ENCODE measurements at regions not wholly inside any gene's neighbourhood (a gene's known extent, or its start where the extent isn't known, plus 50 kb on each side); places are given as distances from the start of the nearest gene placed in this dataset.

- Histone ChIP-seq H3K4me2 (ENCODE audit: low read length) (no peak overlapping the region), H3K36me3 (ENCODE audit: low read depth, low read length) (no peaks in the 10 kb centered on the region), H3K79me2 (ENCODE audit: low read length) (no peaks in the 10 kb centered on the region), H2AFZ (ENCODE audit: low read length) (no peak overlapping the region), H3K27ac (ENCODE audit: low read length) (no peak overlapping the region), H3K4me3 (ENCODE audit: low read length) (no peak overlapping the region), H3K4me1 (ENCODE audit: insufficient read depth, low read length) (no peaks in the 10 kb centered on the region), H3K27me3 (ENCODE audit: low read length) (no peaks in the 10 kb centered on the region), H3K9ac (ENCODE audit: low read length) (no peak overlapping the region), H4K20me1 (ENCODE audit: low read length) (no peaks in the 10 kb centered on the region), H3F3A (ENCODE audit: low read length, unreplicated experiment) (no peaks in the 10 kb centered on the region), H3K9me2 (replicated peaks; ENCODE audit: low read length) (no peaks in the 10 kb centered on the region), H3K9me3 (ENCODE audit: low read length) (no peaks in the 10 kb centered on the region)
- no peak for DNase-seq
- TF ChIP-seq CTCF (conservative IDR thresholded peaks at IDR 0.05; ENCODE audit: low read depth, low read length), result no peak
- TF ChIP-seq EZH2 (IDR thresholded peaks at IDR 0.05; ENCODE audit: low read length, unreplicated experiment), result no peak
- TF ChIP-seq EZH2phosphoT487 (IDR thresholded peaks at IDR 0.05; ENCODE audit: borderline replicate concordance, low read length), result no peak
- ATAC-seq, result no peak
- intact Hi-C loops (cut with micrococcal nuclease), result no loop called here
- BruUV-seq (replicated peaks), result no TSS peak
- POLR2A ChIA-PET (ENCODE audit: unreplicated experiment), result no interaction called here
- CTCF ChIA-PET, result no interaction called here
These were observed 239.3 kb downstream of the GRIA2 start for GRCh38 chr4:157459785-157460184.

- BruUV-seq (replicated peaks), result no TSS peak
- Histone ChIP-seq H3K79me2 (ENCODE audit: low read length) (no peaks in the 10 kb centered on the region), H3K27me3 (ENCODE audit: low read length) (no peaks in the 10 kb centered on the region; the same call in 1 of the 2 replicates), H3K4me2 (ENCODE audit: low read length) (no peak overlapping the region), H3F3A (ENCODE audit: low read length, unreplicated experiment) (no peaks in the 10 kb centered on the region), H2AFZ (ENCODE audit: low read length) (no peak overlapping the region), H3K9me2 (replicated peaks; ENCODE audit: low read length) (no peaks in the 10 kb centered on the region), H3K27ac (ENCODE audit: low read length) (no peak overlapping the region), H3K4me3 (ENCODE audit: low read length) (no peak overlapping the region), H3K4me1 (ENCODE audit: insufficient read depth, low read length) (no peaks in the 10 kb centered on the region), H3K9me3 (ENCODE audit: low read length) (no peaks in the 10 kb centered on the region), H3K9ac (ENCODE audit: low read length) (no peak overlapping the region), H4K20me1 (ENCODE audit: low read length) (no peaks in the 10 kb centered on the region), H3K36me3 (ENCODE audit: low read depth, low read length) (no peaks in the 10 kb centered on the region)
- peak; percentile 18 for DNase-seq
- no peak for TF ChIP-seq EZH2phosphoT487 (IDR thresholded peaks at IDR 0.05; ENCODE audit: borderline replicate concordance, low read length)
- TF ChIP-seq EZH2 (IDR thresholded peaks at IDR 0.05; ENCODE audit: low read length, unreplicated experiment), result no peak
- TF ChIP-seq CTCF (conservative IDR thresholded peaks at IDR 0.05; ENCODE audit: low read depth, low read length), result no peak
- intact Hi-C loops (cut with micrococcal nuclease), result loop anchor here (10.0 kb wide), 1 partner anchor 212 kb away; no protein-coding TSS in a partner anchor
- ChIA-PET POLR2A (ENCODE audit: unreplicated experiment) (no interaction called here), CTCF (no interaction called here)
- ATAC-seq, result peak; percentile 62
These were observed 226.7 kb downstream of the GRIA2 start for GRCh38 chr4:157447195-157447594.

GRCh38 chr4:157444014-157444413 is 223.5 kb downstream of the GRIA2 start:
- ATAC-seq (no peak), DNase-seq (no peak)
- Histone ChIP-seq H3K9ac (ENCODE audit: low read length) (no peak overlapping the region), H3K9me2 (replicated peaks; ENCODE audit: low read length) (no peaks in the 10 kb centered on the region), H3K4me3 (ENCODE audit: low read length) (no peak overlapping the region), H3F3A (ENCODE audit: low read length, unreplicated experiment) (no peaks in the 10 kb centered on the region), H2AFZ (ENCODE audit: low read length) (no peak overlapping the region), H3K4me1 (ENCODE audit: insufficient read depth, low read length) (no peaks in the 10 kb centered on the region), H3K27ac (ENCODE audit: low read length) (no peak overlapping the region), H4K20me1 (ENCODE audit: low read length) (no peaks in the 10 kb centered on the region), H3K36me3 (ENCODE audit: low read depth, low read length) (no peaks in the 10 kb centered on the region), H3K9me3 (ENCODE audit: low read length) (no peaks in the 10 kb centered on the region), H3K79me2 (ENCODE audit: low read length) (no peaks in the 10 kb centered on the region), H3K27me3 (ENCODE audit: low read length) (no peaks in the 10 kb centered on the region; the same call in 1 of the 2 replicates), H3K4me2 (ENCODE audit: low read length) (no peak overlapping the region)
- CTCF ChIA-PET, result no interaction called here
- no TSS peak for BruUV-seq (replicated peaks)
- intact Hi-C loops (cut with micrococcal nuclease), result loop anchor here (10.0 kb wide), 1 partner anchor 209 kb away; no protein-coding TSS in a partner anchor
- POLR2A ChIA-PET (ENCODE audit: unreplicated experiment), result no interaction called here
- no peak for TF ChIP-seq EZH2phosphoT487 (IDR thresholded peaks at IDR 0.05; ENCODE audit: borderline replicate concordance, low read length)
- TF ChIP-seq EZH2 (IDR thresholded peaks at IDR 0.05; ENCODE audit: low read length, unreplicated experiment), result no peak
- TF ChIP-seq CTCF (conservative IDR thresholded peaks at IDR 0.05; ENCODE audit: low read depth, low read length), result no peak
